Thyroid gland (tissue), 4 donors: ENCODE measurements at regions not wholly inside any gene's neighbourhood (a gene's known extent, or its start where the extent isn't known, plus 50 kb on each side); places are given as distances from the start of the nearest gene placed in this dataset.

Experiments used
- CTCF ChIP-seq, 6 experiments: fragments of 200-600 bp in 3 of 6; fragments of 450-650 bp in 3 of 6; sonication (generic) in 3 of 6; IDR thresholded peaks; one replicate each; pipeline ENCODE4 v1.5.1; 2016 to 2019; ENCODE audit warnings: antibody characterized with exemption in 6 of 6, mild to moderate bottlenecking in 2 of 6, inconsistent platforms in 1 of 6, moderate library complexity in 1 of 6
- POLR2A ChIP-seq, 2 donors: fragments of 450-650 bp; IDR thresholded peaks; one replicate each; pipeline ENCODE4 v1.6.1; 2017; ENCODE audit warnings: antibody characterized with exemption in 2 of 2, mild to moderate bottlenecking in 2 of 2, moderate library complexity in 1 of 2

GRCh38 chr11:116690611-116691010 is 82.2 kb downstream of the BUD13 start:
- TF ChIP-seq CTCF (IDR thresholded peaks at IDR 0.05): no peak
- no peak for TF ChIP-seq POLR2A (IDR thresholded peaks at IDR 0.05)
